RKO (cell line): ENCODE measurements at regions not wholly inside any gene's neighbourhood (a gene's known extent, or its start where the extent isn't known, plus 50 kb on each side); places are given as distances from the start of the nearest gene placed in this dataset.

Source experiments
- DNase-seq: peaks from one replicate; pipeline ENCODE4 v3.0.0-alpha.2; 2016; ENCODE audit warnings: low spot score

DNA sequence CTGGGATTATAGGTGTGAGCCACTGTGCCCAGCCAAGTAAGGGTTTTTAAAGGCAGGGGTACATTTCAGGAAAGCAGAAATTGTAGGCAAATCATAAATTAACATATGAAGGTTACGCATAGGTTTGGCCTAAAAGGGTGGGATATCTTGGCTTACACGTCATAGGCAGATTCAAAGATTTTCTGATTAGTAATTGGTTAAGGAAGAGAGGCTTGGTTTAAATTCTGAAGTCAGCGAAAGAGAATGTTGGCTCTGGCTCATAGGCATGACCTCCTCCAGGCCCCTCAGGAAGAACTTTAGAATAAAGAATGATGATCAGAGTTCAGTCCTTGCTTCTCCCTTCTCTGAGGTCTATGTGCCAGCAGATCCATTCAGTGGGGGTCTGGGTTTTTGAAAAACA, 124.8 kb upstream of the RBBP6 start:
- no peak for DNase-seq

DNA sequence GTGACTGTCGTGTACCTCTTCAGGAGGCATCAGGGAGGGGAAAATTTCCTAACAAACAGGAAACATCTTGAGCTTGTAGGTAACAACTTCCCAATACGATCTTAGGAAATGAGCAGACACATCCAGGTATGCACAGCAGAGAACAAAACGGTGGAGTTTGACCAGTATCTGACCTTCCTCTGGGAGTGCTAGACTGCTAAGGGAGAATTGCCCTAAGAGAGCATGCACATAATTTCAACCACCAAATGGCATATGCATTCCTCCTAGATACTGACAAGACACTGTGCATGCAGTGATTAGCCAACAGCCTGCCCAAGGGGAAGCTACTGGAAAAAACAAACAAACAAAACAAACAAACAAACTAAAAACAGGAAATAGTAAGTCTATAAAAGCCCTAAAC, 120.6 kb upstream of the RBBP6 start:
- DNase-seq: no peak

DNA sequence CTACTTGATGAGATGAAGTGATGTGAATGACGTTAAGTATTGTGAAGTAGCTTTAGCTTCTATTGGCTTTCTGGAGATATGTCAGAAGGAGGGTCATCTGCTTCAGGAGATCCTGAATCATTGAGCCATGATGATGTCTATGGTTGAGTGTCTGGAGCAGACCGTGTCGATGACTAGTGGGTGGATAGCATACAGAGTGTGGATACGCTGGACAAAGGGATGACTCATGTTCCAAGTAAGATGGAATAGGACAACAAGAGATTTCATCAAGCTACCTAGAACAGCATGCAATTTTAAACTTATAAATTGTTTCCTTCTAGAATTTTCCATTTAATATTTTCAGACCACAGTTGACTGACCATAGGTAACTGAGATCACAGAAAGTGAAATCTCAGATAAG, 116.1 kb upstream of the RBBP6 start:
- peak; percentile 20 for DNase-seq

DNA sequence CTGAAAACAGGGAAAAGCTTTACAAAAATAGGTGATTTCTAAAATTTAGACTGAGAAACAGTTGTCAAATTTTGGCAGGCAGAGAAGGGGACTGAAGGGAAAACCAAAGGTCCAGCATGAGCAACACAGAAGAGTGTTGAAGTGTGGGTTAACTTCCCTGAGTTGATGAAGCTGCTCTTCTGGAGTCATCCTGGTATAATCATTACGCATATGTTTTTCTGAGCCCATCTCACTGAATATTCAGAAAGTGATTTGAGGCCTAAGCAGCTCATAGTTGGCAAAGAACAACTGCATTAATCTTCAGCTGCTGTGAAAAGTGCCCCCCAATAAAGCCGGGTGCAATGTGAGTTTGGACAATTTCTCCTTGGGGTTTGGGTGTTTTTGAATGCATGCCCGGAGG, 115.0 kb upstream of the RBBP6 start:
- no peak for DNase-seq

DNA sequence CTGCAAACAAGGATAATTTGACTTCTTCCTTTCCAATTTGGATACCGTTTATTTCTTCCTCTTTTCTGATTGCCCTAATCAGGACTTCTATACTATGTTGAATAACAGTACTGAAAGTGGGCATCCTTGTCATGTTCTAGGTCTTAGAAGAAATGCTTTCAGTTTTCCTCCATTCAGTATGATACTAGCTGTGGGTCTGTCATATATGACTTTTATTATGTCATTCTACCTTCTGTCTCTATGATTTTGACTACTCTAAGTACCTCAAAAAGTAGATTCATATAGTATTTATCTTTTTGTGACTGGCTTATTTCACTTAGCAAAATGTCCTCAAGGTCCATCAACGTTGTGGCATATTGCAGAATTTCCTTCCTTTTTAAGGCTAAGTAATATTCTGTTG, 111.5 kb upstream of the RBBP6 start:
- no peak for DNase-seq

DNA sequence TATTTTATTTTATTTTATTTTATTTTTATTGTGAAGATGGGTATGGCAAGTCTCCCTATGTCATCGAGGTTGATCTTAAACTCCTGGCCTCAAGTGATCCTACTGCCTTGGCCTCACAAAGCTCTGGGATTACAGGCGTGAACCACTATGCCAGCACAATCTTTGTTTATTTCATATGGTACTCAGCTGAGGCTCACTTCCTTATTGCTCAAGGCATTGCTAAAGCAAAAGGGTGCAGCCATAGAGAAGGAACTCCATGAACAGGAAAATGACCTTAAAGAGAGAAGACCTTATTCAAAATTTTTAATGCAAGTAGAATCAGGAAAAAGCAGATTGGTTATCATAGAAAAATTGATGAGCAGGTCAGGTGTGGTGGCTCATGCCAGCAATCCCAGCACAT, 110.6 kb upstream of the RBBP6 start:
- no peak for DNase-seq

DNA sequence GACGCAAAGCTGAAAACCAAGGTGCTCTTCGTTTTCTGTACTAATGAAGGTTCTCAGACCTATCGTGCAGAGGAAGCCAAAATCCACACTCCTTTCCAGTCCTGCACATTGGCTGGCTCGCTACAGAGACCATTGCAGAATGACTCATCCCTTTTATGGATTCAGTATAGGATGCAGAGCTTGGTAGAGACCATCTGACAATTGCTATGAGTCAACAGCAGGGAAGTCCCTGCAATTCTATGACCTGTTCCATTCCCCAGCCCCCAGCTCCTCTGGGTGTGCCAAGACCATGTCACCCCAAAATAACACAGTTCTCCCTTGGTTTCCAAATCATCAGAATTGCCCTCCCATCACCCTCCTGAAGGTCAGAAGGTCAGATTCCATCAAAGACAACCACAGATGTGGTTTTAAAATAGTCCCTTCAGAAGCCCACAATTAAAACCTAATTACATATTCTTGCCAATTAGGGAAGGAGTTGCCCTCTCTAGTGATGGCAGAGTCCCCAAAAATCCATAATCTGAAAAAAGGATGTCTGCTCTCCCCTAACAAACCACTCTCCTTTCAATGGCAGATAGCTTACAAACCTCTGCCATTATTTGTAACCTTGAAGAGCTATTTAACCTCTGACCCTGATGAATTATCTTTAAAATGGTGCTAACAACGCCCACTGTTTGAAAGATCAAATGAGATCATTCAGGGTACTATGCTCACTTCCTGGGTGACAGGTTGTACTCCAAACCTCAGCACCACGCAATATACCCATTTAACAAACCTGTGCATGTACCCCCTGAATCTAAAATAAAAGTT, 108.2 kb upstream of the RBBP6 start:
- DNase-seq: peak; percentile 42

DNA sequence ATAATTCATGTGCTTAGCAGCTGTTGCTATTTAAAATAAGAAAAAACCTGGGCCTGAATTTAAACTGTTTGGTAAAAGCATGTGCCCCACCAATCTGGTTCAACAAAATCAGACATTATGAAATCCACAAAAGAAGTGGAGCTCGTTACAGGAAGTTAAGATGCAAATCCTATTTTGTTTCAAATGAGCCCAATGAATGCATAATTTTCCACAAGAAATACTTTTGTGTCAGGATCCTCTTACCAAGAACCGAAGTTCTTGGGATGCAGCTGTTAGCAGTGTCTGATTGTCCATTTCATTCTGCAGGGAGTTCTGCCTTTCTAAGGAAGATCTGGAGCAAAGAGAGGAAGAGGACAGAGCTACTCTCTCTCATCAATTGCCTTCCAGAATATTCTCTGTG, 105.7 kb upstream of the RBBP6 start:
- DNase-seq: no peak

DNA sequence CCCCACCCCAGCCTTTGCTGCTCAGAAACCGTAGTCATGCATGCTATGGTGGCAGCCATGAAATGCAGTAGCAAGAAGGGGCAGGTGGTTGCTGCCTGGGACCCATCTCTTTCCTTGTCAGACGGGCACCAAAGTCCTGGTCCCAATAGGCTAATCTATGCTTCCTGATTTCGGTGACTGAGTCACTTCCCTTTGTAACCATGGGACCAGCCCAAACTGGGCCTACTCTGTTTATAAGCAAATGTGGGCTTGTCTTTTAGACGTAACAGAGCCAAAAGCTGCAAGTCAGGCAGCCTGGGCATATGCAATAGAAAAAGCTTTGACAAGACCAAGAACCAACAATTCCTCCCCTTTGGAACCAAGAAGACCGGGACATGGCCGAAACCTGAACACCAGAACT, 99.1 kb upstream of the RBBP6 start:
- no peak for DNase-seq

DNA sequence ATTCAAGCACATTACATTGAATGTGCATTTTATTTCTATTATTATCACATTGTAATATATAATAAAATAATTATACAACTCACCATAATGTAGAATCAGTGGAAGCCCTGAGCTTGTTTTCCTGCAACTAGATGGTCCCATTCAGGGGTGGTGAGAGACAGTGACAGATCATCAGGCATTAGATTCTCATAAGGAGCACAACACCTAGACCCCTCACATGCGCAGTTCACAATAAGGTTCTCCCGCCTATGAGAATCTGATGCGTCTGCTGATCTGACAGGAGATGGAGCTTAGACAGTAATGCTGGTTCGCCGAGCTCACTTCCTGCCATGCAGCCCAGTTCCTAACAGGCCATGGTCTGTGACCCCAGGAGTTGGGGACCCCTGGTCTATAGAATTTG, 96.7 kb upstream of the RBBP6 start:
- no peak for DNase-seq

DNA sequence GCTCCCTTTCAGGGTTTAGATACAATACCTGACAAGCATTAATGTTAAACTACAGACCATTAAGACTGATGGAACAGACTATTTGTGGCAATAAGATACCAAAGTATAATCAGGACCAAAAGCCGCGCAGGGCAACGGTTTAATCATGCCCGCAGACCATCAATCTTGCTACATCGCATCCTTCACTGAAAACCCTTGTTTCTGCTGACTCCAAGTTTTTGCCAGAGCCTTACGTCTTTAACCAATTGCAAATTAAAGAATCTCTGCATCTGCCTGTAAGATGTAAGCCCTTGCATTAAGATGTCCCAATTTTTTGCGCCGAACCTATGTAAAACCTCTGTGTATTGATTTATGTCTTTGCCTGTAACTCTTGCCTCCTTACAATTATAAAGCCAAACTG, 94.2 kb upstream of the RBBP6 start:
- no peak for DNase-seq

DNA sequence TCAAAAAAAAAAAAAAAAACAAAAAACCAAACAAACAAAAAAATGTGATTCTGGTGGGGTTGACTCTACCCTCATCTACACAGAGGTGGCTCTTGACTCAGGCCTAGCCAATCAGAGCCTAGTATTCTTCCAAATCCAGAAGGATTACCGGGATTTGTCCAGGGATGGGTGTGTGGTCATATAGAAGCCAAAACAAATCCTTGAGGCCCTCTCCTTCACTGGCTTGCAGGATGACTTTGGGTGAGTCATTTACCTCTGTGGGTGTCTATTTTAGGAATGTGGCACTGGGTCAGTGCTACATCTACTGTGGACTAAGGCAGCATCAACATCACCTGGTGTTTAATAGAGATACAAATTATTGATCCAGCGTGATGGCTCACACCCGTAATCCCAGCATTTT, 93.2 kb upstream of the RBBP6 start:
- no peak for DNase-seq

DNA sequence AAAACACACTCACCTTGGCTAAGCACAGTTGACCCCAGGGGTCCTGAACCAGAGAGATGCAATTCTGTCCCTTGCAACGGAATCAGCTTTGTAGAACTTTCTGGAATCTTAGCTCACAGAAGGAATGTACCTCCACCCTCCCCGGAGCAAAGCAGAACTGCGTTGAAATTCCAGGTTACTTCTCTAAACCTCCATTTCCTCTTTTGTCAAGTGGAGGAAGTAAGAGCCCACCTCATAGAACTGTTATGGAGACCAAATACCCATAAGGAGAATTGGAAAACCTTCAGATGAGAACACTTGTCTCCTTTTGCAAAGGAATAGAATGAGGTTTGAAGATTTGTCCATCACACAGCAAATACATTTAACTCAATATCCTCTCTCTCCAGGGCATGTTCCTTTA, 86.6 kb upstream of the RBBP6 start:
- DNase-seq: no peak

DNA sequence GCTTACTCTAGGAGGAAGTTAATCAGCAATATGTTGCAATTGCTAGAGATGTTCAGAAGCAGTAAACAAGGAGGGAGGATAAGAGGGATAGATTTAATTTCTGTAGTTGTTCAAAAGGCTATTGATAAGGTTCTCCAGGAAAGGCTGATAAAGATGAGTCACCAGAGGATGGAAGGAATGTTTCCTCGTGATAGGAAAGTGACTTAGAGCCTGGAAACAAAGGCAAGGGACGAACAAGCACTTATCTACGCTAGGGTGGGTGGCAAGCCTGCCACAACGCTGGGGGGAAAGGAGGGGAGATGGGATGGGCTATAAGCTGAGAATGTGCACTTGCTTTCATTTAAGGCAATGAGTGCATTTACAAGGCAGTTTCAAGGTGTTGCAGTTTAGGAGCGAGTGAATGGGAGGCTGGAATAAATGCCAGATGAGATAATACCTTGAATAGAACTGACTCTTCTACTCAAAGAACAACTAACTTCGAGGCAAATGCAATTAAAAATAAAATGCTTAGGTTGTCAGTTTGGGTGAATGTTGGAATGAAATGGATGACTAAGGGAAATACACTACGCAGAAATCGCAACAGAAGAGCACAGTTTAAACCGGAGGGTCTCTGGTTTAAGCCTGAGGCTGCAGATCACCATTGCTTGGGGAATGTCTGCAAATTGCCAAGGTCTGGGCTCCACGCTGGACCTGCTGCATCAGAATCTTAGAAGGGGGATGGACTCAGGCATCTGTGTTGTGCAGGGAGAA, 76.0 kb upstream of the RBBP6 start:
- no peak for DNase-seq

DNA sequence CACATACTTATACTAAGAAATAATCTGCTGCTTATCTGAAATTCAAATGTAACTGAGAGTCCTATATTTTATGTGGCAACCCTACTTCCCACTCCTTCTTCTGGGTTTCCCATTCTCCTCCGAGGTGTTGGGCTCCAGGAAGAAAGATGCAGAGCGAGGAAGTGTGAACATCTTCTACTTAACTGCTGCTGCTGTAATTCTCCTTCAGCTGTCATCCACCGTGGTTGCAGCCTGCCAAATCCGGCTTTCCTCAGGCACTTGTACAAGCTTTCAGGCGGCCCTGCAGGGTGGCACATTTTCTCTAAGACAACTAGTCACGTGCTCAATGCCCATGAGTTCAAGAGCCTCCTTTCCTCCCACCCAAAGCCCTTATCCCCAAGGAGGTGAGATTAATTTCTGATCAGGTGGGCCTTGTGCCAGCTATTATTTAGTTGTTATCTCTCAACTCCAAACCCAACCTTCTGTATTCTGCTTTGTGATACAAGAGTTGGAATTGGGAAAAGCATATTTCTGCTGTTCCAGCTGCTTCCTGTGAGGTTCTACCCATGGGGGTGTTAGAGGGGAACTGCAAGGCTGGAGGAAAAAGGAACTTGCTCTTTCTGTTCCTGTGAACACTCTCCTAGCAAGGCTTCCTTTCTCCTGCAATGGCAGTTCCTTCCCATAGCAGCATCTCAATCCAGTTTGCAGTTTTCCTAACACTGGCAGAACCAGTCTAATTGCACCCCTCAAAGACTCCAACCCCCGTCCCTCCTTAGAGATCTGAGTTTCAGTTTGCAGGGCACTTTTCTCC, 67.6 kb upstream of the RBBP6 start:
- DNase-seq: no peak

DNA sequence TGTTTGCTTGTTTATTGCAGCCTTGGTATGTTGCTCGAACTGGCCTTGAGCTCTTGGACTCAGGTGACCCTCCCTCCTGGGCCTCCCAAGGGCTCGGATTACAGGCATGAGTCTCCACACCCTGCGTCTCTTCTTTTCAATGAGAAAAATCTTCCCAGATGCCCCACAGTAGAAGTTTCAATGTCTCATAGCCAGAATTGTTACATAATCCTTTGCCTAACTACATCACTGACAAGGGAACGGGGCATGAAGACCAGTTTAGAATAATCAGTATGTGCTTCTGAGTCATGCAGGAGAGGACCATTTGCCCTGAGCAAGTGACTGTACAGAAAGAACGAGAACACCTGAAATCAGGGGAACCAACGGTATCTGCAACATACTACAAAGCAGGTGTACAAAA, 61.9 kb upstream of the RBBP6 start:
- no peak for DNase-seq

DNA sequence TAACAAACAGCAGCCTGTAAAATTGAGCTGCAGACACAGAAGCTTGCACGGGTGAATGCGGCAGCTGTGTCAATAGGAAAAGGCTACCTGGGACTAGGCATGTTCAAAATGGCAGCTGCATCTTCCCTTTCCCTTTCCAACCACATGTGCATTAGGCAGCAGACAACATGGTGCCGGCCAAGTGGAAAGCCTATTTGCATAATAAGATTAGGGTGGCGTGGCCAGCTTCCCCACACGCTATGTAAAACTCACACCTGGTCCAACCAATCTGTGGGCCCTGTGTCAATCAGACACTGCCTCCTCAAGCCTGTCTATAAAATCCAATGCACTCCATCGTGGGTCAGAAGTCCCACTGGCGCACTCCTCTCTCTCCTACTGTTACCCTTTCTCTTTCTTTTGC, 61.0 kb upstream of the RBBP6 start:
- DNase-seq: no peak

DNA sequence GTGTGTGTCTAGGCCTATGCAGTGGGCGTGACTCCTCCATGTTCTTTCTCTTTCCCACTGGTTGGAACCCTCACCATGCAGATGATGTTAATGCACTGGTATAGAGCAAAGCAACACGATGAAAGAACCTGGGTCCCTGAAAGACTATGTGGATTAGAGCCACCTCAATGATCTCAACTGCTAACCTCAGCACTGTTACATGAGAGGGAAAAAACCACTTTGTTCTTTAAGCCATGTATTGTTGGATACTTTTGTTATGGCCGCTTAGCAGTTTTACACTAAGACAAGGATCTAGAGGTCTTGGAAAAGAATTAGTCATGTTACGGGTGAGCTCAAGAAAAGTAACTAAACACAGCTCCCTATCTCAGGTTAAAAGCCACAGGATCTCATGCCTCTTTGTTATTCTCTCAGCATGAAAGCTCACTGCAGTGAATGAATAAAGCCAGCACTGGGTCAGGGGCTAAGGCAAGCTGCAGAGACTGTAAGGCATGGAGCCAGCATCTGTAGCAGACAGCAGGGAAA, 56.6 kb upstream of the RBBP6 start:
- no peak for DNase-seq

DNA sequence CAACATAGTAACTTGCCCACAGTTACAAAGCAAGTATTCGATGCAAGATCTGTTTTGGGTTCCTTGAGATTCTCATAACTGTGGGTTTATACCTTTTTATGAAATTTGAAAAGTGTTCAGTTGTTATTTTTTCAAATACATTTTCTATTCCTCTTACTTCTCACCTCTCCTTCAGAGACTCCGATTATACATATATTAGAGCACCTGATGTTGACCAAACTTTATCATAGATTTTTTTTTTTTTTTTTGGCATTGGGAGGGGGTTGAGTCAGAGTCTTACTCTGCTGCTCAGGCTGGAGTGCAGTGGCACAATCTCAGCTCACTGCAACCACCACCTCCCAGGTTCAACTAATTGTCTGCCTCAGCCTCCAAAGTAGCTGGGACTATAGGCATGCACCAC, 51.3 kb upstream of the RBBP6 start:
- DNase-seq: no peak
